Liver (tissue), 3 donors: ENCODE measurements at regions not wholly inside any gene's neighbourhood (a gene's known extent, or its start where the extent isn't known, plus 50 kb on each side); places are given as distances from the start of the nearest gene placed in this dataset.

Source experiments
- EGR1 ChIP-seq, 2 donors: IDR thresholded peaks; 2 replicates each; pipeline ENCODE4 v1.6.1; 2016 to 2018; ENCODE audit warnings: antibody characterized with exemption in 2 of 2, low read depth in 2 of 2
- FOXA2 ChIP-seq: IDR thresholded peaks from 2 replicates; pipeline ENCODE4 v1.6.1; 2016; ENCODE audit warnings: antibody characterized with exemption
- GABPA ChIP-seq, 2 donors: IDR thresholded peaks in 1 of 2; conservative IDR thresholded peaks in 1 of 2; 2 replicates each; pipeline ENCODE4 v1.6.1; 2016; ENCODE audit warnings: antibody characterized with exemption in 2 of 2, mild to moderate bottlenecking in 1 of 2, moderate library complexity in 1 of 2
- HNF4A ChIP-seq, 2 donors: conservative IDR thresholded peaks; 2 replicates each; pipeline ENCODE4 v1.6.1; 2016; ENCODE audit warnings: antibody characterized with exemption in 2 of 2, mild to moderate bottlenecking in 2 of 2
- HNF4G ChIP-seq: IDR thresholded peaks from 2 replicates; pipeline ENCODE4 v1.6.1; 2016; ENCODE audit warnings: antibody characterized with exemption
- JUND ChIP-seq, 2 donors: IDR thresholded peaks; 2 replicates each; pipeline ENCODE4 v1.6.1; 2016; ENCODE audit warnings: antibody characterized with exemption in 2 of 2
- MAX ChIP-seq: IDR thresholded peaks from 2 replicates; pipeline ENCODE4 v1.6.1; 2016; ENCODE audit warnings: antibody characterized with exemption
- RAD21 ChIP-seq, 2 donors: IDR thresholded peaks; 2 replicates each; pipeline ENCODE4 v1.6.1; 2016; ENCODE audit warnings: antibody characterized with exemption in 2 of 2, mild to moderate bottlenecking in 2 of 2
- REST ChIP-seq: IDR thresholded peaks from 2 replicates; pipeline ENCODE4 v1.6.1; 2016; ENCODE audit warnings: antibody characterized with exemption, mild to moderate bottlenecking
- TAF1 ChIP-seq: conservative IDR thresholded peaks from 2 replicates; pipeline ENCODE4 v1.6.1; 2016; ENCODE audit warnings: antibody characterized with exemption, mild to moderate bottlenecking
- YY1 ChIP-seq: IDR thresholded peaks from 2 replicates; pipeline ENCODE4 v1.6.1; 2016; ENCODE audit warnings: antibody characterized with exemption, mild to moderate bottlenecking
- TF ChIP-seq, protein P1 (sequence below): fragments of 150-350 bp; IDR thresholded peaks from 2 replicates; pipeline ENCODE4 v1.5.1; 2017; ENCODE audit warnings: improper control_type of control experiment, low read depth, low read length; ENCODE audit not compliant: missing input control
- TF ChIP-seq, protein P2 (sequence below): IDR thresholded peaks from 2 replicates; pipeline ENCODE4 v1.6.1; 2016; ENCODE audit warnings: antibody characterized with exemption
- TF ChIP-seq, protein P3 (sequence below): IDR thresholded peaks from 2 replicates; pipeline ENCODE4 v1.6.1; 2016; ENCODE audit warnings: antibody characterized with exemption
- donor health status: healthy.
- donor health status: healthy.

GRCh38 chr13:50467156-50468110 is 376.1 kb downstream of the DLEU7 start:
- TF ChIP-seq, protein P1, sequence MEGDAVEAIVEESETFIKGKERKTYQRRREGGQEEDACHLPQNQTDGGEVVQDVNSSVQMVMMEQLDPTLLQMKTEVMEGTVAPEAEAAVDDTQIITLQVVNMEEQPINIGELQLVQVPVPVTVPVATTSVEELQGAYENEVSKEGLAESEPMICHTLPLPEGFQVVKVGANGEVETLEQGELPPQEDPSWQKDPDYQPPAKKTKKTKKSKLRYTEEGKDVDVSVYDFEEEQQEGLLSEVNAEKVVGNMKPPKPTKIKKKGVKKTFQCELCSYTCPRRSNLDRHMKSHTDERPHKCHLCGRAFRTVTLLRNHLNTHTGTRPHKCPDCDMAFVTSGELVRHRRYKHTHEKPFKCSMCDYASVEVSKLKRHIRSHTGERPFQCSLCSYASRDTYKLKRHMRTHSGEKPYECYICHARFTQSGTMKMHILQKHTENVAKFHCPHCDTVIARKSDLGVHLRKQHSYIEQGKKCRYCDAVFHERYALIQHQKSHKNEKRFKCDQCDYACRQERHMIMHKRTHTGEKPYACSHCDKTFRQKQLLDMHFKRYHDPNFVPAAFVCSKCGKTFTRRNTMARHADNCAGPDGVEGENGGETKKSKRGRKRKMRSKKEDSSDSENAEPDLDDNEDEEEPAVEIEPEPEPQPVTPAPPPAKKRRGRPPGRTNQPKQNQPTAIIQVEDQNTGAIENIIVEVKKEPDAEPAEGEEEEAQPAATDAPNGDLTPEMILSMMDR, result no peak
- TF ChIP-seq, protein P2, sequence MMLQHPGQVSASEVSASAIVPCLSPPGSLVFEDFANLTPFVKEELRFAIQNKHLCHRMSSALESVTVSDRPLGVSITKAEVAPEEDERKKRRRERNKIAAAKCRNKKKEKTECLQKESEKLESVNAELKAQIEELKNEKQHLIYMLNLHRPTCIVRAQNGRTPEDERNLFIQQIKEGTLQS, result no peak
- TF ChIP-seq YY1 (no peak), FOXA2 (no peak), REST (no peak), EGR1 (IDR thresholded peaks at IDR 0.05; ENCODE audit: low read depth in 2 of 2) (no peak), HNF4A (conservative IDR thresholded peaks at IDR 0.05) (no peak), TAF1 (no peak), RAD21 (IDR thresholded peaks at IDR 0.05) (no peak), JUND (IDR thresholded peaks at IDR 0.05) (no peak), MAX (no peak), GABPA (IDR thresholded peaks at IDR 0.05 in 1 of 2, conservative IDR thresholded peaks at IDR 0.05 in 1 of 2) (no peak), HNF4G (no peak)
- TF ChIP-seq, protein P3, sequence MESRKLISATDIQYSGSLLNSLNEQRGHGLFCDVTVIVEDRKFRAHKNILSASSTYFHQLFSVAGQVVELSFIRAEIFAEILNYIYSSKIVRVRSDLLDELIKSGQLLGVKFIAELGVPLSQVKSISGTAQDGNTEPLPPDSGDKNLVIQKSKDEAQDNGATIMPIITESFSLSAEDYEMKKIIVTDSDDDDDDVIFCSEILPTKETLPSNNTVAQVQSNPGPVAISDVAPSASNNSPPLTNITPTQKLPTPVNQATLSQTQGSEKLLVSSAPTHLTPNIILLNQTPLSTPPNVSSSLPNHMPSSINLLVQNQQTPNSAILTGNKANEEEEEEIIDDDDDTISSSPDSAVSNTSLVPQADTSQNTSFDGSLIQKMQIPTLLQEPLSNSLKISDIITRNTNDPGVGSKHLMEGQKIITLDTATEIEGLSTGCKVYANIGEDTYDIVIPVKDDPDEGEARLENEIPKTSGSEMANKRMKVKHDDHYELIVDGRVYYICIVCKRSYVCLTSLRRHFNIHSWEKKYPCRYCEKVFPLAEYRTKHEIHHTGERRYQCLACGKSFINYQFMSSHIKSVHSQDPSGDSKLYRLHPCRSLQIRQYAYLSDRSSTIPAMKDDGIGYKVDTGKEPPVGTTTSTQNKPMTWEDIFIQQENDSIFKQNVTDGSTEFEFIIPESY, result no peak
